ENCODE measurements at regions not wholly inside any gene's neighbourhood (a gene's known extent, or its start where the extent isn't known, plus 50 kb on each side); places are given as distances from the start of the nearest gene placed in this dataset.

DNA sequence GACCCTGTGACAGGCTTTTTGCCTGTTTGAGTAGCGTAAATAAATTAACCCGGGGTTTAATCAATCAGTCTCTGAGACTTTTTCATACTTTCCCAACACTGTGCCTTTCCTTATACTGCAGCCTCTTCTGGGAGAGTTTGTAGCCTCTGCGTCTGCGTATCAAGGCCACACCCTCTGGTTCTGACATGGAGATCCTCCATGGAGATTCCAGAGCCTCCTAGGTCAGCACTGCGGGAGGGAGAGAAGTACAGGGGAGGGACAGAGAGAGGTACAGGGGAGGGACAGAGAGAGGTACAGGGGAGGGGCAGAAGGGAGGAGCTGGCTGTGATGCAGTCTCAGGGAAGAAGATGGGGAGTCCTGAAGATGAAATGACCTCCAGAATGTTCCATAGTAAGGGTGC, 166.0 kb downstream of the ARL4C start:
- TF ChIP-seq, protein P1, sequence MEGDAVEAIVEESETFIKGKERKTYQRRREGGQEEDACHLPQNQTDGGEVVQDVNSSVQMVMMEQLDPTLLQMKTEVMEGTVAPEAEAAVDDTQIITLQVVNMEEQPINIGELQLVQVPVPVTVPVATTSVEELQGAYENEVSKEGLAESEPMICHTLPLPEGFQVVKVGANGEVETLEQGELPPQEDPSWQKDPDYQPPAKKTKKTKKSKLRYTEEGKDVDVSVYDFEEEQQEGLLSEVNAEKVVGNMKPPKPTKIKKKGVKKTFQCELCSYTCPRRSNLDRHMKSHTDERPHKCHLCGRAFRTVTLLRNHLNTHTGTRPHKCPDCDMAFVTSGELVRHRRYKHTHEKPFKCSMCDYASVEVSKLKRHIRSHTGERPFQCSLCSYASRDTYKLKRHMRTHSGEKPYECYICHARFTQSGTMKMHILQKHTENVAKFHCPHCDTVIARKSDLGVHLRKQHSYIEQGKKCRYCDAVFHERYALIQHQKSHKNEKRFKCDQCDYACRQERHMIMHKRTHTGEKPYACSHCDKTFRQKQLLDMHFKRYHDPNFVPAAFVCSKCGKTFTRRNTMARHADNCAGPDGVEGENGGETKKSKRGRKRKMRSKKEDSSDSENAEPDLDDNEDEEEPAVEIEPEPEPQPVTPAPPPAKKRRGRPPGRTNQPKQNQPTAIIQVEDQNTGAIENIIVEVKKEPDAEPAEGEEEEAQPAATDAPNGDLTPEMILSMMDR (IDR thresholded peaks at IDR 0.05; ENCODE audit: low read depth, low read length, poor library complexity, severe bottlenecking) = no peak
- no peak for TF ChIP-seq EZH2phosphoT487 (IDR thresholded peaks at IDR 0.05; ENCODE audit: borderline replicate concordance, low read length)
